ENCODE measurements at regions not wholly inside any gene's neighbourhood (a gene's known extent, or its start where the extent isn't known, plus 50 kb on each side); places are given as distances from the start of the nearest gene placed in this dataset.
"Not testable (repeated sequence)": the region's sequence is repeated elsewhere in the genome, so short reads cannot be mapped to it uniquely, and the experiment has no call there.

DNA sequence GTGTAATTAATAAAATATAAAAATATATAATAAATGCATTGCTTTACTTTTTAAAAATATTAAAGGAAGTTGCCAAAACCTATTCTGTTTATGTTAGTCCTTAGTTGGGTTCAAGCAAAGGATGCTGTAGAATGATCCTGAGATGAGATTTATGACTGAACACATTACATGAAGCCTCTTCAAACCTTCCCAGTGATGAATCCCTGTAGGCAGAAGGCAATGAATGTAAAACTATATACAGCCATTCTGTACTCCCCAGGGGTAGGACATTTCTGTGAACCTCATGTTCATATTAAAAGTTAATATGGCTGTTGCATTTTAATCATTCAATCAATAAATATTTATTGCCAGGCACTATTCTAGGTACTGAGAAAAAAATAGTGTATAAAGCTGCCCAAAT is 166.0 kb downstream of the RFPL4B start:
- no peak for DNase-seq (ENCODE audit: low spot score)

DNA sequence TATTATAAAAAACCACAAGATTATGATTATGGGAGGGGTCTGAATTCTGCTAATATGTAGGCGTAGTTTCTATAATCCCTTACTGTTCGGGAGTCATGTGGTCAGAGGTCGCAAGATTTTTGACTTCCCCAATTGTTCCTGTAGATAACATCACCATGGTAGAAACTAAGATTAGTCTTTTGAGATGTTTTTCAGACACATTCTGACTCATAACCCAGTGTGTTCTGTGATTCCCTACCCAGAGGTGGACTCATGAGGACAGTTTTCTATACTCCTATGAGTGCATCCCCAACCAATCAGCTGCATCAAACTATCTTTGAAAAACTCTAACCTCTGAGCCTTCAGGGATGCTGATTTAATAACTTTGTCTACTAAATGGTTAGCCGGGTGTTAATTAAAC is 175.5 kb downstream of the RFPL4B start:
- DNase-seq (ENCODE audit: low spot score): no peak

DNA sequence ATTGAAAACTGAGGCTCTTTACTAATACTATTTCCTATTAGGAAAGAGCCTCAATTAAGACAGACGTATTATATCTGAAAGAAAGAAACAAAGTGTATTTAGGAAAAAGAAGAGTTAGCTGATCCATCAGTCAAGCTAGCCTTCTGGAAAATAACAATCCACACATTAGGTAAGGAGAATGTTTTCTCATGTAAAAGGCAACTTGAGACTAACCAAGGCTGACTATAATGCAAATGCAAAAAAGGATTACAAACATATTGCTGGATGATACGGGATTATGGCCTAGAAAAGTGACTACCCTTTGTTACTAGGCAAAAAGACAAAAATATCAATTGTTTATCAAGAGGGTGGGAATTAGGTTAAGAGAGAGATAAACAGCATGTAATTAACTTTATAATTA is 176.9 kb downstream of the RFPL4B start:
- DNase-seq (ENCODE audit: low spot score): no peak

DNA sequence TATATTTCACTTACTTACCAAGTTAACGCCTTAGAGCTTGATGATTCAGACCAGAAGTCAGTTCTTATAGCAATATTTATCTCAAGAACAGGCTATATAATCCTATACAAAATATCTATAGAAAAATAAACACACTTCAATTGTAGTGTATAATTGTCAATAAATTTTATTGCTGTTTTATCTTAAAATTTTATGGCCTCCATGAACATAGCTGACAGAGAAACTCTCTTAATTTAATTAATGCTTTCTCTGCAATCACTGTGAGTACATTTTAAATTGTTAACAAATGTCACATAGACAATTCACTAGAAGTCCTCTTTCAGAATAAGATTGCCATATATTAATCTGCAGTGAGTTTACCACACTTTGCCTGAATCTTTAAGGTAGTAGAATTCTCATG is 178.6 kb downstream of the RFPL4B start:
- no peak for DNase-seq (ENCODE audit: low spot score)

DNA sequence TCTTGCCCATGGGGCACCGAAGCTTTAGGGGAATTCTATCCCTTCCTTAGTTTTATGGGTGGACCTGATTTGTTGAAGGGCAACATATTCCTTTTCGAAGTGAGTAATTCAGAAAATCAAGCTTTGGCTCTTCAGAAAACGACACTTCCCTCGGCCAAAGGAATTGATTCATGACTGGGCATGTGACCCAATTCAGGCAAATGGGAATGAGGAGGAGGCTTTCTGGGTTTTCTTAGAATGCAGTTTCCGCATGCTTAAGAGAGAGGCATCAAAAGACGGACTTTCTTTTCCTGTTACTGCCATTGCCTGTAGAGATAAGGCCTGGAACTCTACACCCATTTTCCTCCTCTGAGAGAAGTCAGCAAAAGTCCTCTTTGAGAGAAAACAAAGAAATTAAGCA is 179.5 kb downstream of the RFPL4B start:
- no peak for DNase-seq (ENCODE audit: low spot score)

DNA sequence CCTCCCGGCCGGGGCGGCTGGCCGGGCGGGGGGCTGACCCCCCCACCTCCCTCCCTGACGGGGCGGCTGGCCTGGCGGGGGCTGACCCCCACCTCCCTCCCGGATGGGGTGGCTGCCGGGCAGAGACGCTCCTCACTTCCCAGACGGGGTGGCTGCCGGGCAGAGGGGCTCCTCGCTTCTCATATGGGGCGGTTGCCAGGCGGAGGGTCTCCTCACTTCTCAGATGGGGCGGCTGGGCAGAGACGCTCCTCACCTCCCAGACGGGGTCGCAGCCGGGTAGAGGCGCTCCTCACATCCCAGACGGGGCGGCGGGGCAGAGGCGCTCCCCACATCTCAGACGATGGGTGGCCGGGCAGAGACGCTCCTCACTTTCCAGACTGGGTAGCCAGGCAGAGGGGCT is 181.2 kb downstream of the RFPL4B start:
- DNase-seq (ENCODE audit: low spot score): not testable (repeated sequence)

DNA sequence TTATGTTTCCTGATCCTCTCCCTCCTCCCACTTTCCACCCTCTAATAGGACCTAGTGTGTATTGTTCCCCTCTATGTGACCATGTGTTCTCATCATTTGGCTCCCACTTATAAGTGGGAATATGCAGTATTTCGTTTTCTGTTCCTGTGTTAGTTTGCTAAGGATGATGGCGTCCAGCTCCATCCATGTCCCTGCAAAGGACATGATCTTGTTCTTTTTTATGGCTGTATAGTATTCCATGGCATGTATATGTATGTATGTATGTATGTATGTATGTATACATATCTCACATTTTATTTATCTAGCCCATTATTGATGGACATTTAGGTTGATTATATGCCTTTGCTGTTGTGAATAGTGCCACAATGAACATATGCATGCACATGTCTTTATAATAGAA is 188.7 kb downstream of the RFPL4B start:
- no peak for DNase-seq (ENCODE audit: low spot score)

DNA sequence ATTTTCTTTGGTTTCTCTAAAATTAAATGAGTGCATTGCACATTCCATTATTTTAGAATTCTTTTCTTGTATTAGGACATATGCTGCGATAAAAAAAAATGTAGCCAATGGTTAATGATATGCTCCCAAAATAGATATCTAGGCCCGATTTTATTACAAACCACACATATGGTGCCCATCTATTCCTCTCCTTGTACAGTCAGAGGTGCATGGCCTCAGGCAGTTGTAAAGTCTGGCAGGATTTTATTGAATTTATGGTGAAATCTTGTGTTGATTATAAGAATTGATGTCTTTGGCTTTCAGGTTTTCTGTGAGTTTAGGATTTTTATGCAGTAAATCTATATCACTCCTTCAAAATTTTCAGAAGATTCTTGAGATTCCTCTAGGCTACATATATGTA is 192.2 kb downstream of the RFPL4B start:
- DNase-seq (ENCODE audit: low spot score): no peak

DNA sequence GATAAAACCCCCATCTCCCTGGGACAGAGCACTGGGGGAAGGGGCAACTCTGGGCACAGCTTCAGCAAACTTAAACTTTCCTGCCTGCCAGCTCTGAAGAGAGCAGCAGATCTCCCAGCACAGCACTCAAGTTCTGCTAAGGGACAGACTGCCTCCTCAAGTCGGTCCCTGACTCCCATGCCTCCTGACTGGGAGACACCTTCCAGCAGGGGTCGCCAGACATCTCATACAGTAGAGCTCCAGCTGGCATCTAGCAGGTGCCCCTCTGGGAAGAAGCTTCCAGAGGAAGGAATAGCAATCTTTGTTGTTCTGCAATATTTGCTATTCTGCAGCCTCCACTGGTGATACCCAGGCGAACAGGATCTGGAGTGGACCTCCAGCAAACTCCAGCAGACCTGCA is 194.7 kb downstream of the RFPL4B start:
- not testable (repeated sequence) for DNase-seq (ENCODE audit: low spot score)

DNA sequence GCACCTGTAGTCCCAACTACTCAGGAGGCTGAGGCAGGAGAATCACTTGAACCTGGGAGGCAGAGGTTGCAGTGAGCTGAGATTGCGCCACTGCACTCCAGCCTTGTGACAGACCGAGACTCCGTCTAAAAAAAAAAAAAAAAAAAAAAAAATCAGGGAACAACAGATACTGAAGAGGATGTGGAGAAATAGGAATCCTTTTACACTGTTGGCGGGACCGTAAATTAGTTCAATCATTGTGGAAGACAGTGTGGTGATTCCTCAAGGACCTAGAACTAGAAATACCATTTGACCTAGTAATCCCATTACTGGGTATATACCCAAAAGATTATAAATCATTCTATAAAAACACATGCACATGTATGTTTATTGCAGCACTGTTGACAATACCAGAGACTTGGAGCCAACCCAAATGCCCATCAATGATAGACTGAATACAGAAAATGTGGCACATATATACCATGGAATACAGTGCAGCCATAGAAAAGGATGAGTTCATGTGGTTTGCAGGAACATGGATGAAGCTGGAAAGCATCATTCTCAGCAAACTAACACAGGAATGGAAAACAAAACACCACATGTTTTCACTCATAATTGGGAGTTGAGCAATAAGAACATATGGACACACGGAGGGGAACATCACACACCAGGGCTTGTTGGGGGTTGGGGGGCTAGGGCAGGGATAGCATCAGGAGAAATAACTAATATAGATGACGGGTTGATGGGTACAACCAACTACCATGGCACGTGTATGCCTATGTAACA is 200.4 kb downstream of the RFPL4B start:
- not testable (repeated sequence) for DNase-seq (ENCODE audit: low spot score)

DNA sequence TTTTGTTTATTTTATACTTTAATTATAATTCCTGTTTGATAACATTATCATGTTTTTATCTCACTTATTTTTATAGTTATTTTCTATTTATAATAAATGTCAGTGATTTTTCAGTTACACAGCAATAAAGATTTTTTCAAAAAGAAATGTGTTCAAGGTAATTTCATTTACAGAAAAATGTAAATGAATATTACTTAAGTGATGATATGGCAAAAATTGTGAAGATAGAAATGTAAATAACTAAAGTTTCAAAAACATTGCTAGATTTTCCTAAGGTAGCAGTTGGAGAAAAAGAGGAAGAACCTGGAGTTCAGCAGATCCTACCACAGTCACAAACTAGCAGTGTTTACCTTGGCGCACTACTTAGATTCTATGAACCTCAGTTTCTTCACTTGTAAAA is 202.6 kb downstream of the RFPL4B start:
- no peak for DNase-seq (ENCODE audit: low spot score)

DNA sequence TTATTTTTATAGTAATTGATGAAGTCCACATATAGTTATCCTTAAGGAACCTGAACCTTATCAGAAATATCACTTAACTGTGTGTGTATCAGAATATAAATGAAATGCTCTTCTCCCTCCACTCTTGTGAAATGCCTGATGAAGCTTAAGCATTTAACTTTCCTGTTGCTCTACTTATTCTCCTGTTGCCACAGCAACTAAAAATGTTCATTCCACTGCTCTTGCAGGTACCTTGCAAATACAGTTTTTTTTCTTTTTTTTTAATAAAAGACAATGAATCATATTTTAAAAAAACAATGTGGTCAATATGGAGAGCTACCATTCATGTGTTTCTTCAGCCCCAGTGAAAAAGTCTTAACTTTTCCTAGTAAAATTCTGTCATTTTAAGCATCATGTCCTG is 210.3 kb downstream of the RFPL4B start:
- DNase-seq (ENCODE audit: low spot score): no peak

DNA sequence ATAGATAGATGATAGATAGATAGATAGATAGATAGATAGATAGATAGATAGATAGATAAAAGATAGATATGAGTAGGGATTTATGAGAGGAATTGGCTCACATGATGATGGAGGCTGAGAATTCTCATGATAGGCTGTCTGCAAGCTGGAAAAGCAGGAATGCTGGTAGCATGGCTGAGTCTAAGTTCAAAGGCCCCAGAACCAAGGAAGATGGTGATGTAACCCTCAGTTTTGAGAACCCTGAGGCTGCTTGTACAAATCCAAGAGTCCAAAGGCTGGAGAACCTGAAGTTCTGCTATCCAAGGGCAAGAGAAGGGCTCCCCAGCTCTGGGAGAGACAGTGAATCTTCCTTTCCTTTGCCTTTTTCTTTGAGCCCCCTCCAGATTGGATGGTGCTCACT is 210.8 kb downstream of the RFPL4B start:
- no peak for DNase-seq (ENCODE audit: low spot score)

DNA sequence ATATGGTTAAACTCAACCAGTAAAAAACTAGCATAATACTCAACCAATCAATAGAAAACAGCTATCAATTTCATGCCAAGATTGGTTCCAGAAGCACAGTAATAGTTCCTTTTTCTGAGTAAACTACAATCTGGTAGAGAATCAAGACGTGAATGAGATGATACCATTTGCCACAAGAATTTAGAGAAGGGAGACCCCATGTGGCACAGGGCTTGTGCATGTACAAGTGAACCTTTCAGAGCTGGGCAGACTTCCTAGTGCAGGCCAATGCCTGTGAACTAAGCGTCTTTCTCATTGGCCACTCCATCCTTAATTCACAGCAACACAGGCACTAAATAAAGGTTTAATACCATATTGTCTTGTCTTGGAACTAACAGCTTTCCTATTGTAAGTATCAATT is 213.5 kb downstream of the RFPL4B start:
- DNase-seq (ENCODE audit: low spot score): no peak

DNA sequence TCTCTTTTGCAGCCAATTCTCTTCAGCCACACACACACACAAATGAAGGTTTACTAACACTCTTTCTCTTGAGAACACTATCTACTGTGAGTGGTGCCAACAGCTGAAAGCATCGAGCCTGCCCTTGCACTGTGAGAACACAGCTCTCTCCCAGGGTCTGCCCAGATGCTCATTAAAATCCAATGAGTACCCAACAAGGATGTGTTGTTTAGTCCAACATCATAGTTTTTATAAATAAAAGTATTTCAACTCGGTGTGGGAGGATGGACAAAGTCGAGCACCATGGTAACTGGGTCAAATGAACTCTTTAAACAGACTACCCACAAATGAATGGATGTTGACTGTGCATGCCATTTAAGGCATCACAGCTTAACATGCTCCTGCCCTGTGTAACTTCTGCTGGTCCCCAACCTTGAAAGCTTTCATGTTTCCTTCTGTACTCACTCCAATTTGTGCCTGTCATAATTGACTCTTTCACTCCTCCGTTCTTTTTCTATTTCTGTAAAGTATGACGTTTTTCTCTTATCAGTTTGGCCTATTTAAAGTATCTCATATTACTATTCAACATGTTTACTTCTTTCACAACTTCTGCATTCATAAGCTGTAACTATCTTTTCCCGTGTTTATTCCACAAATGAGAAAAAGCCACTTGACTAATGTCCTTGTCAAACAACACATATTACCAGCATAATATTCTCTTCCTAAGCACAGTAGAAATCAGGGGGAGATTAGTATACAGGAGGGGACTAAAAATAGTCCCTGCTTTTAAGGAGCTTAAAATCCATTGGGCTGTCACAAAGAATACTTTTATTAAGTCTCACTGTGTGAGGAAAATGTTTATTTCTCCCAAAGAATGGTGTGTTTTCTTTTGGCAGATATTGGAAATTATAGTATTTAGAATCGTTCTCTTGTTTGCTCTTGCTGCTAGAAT is 215.4 kb downstream of the RFPL4B start:
- DNase-seq (ENCODE audit: low spot score): no peak

DNA sequence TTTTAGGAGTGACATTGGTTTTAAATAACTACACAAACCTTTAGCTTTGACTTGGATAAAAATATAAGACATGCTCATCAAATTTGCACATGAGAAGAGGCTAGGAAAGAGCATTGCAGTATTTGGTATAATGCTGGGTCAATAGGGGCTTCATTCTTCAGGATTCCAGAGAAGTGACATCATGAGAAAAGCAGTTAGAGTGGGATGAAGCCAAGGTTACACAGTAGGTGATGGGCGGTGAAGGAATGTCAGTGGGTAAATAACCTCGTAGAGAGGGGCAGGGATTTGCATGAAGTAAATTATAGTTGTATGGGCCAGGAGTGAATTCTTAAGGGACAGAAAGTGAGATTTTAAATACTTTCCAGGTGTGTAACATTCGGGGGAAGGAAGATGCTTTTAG is 216.2 kb downstream of the RFPL4B start:
- DNase-seq (ENCODE audit: low spot score): no peak

DNA sequence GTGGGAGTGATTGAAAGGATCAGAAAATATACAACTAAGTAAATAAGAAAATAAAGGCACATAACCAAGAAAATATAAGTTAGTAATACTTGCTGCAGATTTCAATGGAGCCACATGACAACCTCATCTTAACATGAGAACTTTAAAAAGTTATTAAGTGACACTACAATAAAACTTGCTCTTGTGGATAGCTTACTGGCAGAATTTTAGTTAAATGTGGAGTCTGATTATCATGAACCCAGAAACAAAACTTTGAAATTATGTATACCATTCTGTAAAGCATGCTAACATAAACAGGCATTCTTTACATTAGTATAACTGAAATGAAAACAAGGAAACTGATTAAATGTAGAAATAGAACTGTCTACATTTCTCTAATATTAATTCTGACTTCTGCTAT is 220.9 kb downstream of the RFPL4B start:
- DNase-seq (ENCODE audit: low spot score): no peak

DNA sequence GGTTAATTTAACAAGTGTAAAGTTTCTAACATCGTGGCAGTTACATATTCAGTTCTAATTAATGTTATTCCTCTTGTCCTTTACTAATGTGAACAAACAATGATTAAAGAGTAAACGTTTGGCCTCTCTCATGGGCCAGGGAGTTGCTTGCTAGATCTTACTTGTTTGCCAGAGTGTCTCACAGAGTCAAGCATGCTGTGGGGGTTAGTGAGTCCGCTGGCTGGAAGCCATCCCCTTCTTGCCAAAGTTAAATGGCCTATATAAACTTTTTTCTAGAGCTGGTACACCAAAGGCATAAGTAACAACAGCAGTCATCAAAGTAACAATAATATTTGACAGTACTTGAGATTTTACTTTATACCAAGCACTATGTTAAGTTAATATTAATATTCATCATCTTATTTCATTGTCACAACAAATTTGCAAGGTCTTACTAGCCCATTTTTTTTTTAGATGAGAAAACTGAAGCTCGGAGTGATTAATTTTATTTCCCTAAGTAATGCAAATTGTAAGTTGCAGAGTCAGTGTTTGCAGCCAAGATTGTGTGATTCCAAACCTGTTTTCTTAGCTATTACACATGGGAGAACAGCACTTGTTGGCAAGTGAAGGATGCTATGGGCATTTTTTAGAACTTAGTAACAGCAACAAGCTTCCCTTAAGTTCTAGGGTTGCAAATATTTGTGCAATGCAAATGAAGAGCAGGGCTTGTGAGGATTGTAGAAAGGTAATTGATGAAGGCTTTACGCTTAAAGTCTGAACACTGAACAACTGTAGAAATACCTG is 224.5 kb downstream of the RFPL4B start:
- DNase-seq (ENCODE audit: low spot score): no peak

DNA sequence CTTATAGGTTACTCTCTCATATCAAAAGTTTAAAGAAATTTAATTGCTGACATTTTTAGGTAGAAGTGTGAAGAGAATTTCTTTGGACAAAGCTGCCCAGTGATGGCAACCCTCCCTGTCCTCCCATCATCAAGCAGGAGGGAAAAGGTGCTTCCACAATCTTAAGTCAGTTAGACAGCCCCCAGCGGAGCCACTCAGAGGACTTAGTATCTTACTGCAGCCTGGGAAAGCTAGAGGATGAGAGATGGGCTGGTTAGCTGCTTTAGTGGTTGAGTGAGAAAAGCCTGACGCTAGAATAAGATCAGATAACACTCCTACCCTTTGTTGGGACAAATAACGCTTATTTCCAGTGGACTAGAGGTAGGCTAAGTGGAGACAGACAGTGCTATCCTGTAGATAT is 227.1 kb downstream of the RFPL4B start:
- no peak for DNase-seq (ENCODE audit: low spot score)

DNA sequence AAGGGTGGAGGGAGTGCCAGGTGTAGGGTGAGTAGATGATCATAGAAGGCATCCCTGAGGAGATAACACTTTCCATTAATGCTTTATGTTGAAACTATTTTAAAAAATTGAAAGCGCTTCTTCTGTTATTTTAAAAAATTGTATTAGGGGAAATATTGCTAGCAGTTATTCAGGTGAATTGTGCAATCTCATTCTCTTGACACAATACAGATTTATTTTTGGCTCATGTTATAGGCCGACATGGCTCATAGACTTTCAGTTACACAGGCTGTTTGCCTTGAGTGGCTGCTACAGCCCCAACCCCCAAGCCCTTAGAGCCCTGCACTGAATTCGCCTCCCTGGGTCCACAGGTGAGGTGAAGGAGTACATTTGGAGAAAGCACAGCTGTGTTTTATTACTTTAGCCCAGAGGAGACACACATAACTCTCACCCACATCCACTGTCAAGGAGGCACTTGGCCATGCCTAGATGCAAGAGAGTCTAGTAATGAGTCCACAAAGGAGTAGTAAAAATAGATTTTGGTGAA is 228.2 kb downstream of the RFPL4B start:
- DNase-seq (ENCODE audit: low spot score): no peak

DNA sequence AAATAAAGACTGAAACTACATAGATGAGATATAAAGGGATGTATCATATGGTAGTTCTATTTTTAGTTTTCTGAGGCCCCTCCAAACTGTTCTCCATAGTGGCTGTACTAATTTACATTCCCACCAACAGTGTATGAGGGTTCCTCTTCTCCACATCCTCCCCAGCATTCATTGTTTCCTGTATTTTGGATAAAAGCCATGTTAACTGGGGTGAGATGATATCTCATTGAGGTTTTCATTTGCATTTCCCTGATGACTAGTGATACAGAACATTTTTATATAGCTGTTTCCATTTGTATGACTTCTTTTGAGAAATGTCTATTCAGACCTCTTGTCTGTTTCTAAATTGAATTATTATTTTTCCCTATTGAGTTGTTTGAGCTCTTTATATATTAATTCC is 229.3 kb downstream of the RFPL4B start:
- no peak for DNase-seq (ENCODE audit: low spot score)

DNA sequence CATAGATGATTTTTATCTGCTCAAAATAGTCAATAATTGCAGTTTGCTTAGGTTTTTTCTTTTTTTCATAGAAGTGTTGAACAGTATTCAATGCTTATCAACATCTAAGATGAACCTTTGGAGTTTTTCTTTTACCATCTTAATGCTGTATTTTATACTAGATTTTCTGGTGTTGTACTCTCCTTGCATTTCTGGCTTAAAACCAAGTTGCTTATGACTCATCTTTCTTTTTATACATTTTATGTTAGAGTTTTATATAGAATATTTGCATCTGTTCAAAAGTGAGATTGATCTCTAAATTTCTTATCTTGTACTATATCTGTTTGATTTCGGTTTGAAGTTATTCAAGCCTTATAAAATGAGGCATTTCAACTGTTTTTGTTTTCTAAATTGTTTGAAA is 232.5 kb downstream of the RFPL4B start:
- DNase-seq (ENCODE audit: low spot score): no peak
